ENCODE measurements at regions not wholly inside any gene's neighbourhood (a gene's known extent, or its start where the extent isn't known, plus 50 kb on each side); places are given as distances from the start of the nearest gene placed in this dataset.

DNA sequence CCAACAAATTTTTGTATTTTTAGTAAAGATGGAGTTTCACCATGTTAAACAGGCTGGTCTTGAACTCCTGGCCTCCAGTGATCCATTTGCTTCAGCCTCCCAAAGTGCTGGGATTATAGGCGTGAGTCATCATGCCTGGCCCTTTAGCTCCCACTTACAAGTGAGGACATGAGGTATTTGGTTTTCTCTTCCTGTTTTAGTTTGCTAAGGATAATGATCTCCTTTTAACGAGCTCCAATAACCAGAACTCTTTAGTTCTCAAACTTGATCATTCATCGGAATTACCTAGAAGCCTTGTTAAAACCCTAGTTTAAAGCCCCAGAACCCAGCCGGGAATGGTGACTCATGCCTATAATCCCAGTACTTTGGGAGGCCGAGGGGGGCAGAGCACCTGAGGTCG is 481.4 kb downstream of the TYW1 start:
- no peak for DNase-seq (ENCODE audit: extremely low spot score)
- ChIA-PET CTCF (no interaction called here), POLR2A (no interaction called here)
- TF ChIP-seq, protein P1, sequence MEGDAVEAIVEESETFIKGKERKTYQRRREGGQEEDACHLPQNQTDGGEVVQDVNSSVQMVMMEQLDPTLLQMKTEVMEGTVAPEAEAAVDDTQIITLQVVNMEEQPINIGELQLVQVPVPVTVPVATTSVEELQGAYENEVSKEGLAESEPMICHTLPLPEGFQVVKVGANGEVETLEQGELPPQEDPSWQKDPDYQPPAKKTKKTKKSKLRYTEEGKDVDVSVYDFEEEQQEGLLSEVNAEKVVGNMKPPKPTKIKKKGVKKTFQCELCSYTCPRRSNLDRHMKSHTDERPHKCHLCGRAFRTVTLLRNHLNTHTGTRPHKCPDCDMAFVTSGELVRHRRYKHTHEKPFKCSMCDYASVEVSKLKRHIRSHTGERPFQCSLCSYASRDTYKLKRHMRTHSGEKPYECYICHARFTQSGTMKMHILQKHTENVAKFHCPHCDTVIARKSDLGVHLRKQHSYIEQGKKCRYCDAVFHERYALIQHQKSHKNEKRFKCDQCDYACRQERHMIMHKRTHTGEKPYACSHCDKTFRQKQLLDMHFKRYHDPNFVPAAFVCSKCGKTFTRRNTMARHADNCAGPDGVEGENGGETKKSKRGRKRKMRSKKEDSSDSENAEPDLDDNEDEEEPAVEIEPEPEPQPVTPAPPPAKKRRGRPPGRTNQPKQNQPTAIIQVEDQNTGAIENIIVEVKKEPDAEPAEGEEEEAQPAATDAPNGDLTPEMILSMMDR (IDR thresholded peaks at IDR 0.05; ENCODE audit: control extremely low read depth, extremely low read depth, low read depth, missing control alignments): no peak

DNA sequence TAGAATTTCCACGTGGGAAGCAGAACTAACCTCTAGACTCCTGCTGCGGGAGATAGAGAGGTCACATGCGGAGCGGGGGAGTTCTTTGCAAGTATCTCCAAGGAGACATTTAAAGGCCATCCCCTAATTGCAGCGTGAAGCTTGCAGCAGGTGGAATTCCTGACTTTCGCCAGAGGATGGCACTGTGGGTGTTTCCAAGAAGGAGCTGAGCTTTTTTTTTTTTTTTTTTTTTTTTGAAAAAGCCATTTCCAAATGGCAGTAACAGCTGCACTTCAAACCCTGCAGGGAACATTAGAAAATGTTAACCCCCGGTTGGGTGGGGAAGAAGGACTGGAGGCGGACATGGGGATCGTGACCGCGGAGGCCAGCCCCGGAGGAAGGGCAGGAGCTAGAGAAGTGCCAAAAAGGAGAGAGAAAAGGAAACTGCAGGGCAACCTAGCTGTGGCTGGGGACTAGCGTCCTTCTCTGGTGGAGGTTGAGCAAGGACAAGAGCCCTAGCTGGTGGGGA is 487.7 kb downstream of the TYW1 start:
- peak; percentile 35 for DNase-seq (ENCODE audit: extremely low spot score)
- ChIA-PET POLR2A (interaction anchor here (0.5 kb wide), 1 partner anchor 9 kb away, joined by 3 read pairs; no protein-coding TSS in a partner anchor), CTCF (interaction anchor here (0.8 to 1.5 kb wide), 5 partner anchors 11 to 141 kb away, joined by 3 to 5 read pairs (median 3); no protein-coding TSS in a partner anchor)
- TF ChIP-seq, protein P1 (IDR thresholded peaks at IDR 0.05; ENCODE audit: control extremely low read depth, extremely low read depth, low read depth, missing control alignments): peak; percentile 52

DNA sequence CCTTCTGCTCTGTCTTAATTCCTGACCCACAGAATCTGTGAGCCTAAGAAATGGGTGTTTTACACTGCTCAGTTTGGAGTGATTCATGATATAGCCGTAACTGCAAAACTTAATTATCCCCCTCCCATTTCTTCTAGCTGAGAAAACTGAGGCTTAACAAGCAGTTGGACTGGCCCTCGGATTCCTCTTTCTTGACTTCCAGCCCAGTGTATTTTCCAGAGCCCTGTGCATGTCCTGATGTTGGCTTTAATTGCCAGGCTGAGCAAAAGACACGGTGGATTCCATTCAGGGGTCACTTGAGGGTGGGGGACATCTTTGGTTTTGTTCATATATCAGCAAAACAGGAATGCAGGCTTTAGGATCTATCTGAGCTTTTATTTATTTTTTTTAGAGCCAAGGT is 489.8 kb downstream of the TYW1 start:
- ChIA-PET POLR2A (no interaction called here), CTCF (interaction anchor here (0.7 to 0.8 kb wide), 2 partner anchors 13 to 15 kb away, joined by 3 read pairs; no protein-coding TSS in a partner anchor)
- no peak for DNase-seq (ENCODE audit: extremely low spot score)
- TF ChIP-seq, protein P1 (IDR thresholded peaks at IDR 0.05; ENCODE audit: control extremely low read depth, extremely low read depth, low read depth, missing control alignments): no peak

DNA sequence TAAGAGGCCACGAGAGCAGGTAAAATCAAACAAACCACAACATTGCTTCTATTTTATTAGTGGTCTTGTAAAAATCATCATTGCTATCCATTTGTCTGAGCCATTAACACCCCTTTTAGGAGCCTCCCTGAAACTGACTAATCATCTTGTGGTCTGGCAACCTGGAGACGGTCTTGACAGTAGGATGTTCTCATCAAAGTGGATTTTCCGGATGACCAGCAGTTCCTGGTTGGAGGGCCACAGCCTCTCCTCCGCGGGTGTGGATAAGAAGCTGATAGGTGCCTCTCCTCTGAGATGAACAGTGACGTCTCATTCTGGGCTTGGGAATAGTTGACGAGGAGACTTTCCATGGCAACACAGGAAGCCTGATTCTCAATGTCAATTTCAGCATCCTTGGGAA is 490.7 kb downstream of the TYW1 start:
- ChIA-PET CTCF (no interaction called here), POLR2A (no interaction called here)
- no peak for DNase-seq (ENCODE audit: extremely low spot score)
- TF ChIP-seq, protein P1 (IDR thresholded peaks at IDR 0.05; ENCODE audit: control extremely low read depth, extremely low read depth, low read depth, missing control alignments): no peak

DNA sequence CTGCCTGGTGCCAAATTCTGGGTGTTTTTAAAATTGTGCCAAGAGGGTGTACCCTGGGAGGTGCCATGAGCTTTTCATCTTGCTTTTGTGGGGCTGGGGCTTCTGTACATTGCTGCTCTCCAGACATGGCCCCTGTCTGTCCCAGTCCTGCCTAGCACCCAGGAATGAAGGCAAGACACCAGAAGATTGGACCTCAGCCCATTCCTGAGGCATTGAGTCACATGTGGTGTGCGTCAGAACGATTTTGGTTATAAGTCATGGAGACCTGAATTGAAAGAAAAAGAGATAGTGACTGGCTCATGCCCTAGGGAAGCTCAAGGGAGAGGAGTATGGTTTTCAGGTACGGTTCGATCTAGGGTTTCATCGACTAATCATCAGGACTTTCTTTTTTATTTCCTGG is 493.2 kb downstream of the TYW1 start:
- DNase-seq (ENCODE audit: extremely low spot score): no peak
- CTCF ChIA-PET: no interaction called here

DNA sequence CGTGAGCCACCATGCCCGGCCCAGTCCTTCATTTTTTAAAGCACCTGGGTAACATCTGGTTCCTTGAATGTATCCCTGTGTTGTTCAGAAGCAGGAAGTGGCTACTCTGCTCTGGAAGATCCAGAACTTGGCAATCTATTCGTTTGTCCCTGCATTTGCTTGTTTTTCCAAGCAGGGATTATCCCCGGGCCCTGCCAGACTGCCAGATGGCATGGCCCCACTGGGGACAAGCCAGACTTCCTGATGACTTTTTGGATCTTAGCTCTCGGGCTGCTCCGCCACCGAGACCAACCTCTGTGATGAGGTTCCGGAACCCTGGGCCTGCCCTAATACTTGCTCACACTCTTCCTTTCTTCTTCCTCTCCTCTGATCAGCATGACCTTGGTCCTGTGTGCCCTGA is 496.7 kb downstream of the TYW1 start:
- TF ChIP-seq, protein P1 (IDR thresholded peaks at IDR 0.05; ENCODE audit: control extremely low read depth, extremely low read depth, low read depth, missing control alignments): no peak
- POLR2A ChIA-PET: interaction anchor here (0.6 kb wide), 1 partner anchor 9 kb away, joined by 3 read pairs; no protein-coding TSS in a partner anchor
- CTCF ChIA-PET: no interaction called here
- no peak for DNase-seq (ENCODE audit: extremely low spot score)

More for the DNA sequence above, 493.2 kb downstream of the TYW1 start:
- POLR2A ChIA-PET: no interaction called here
- TF ChIP-seq, protein P1 (IDR thresholded peaks at IDR 0.05; ENCODE audit: control extremely low read depth, extremely low read depth, low read depth, missing control alignments): no peak
